ENCODE measurements at regions not wholly inside any gene's neighbourhood (a gene's known extent, or its start where the extent isn't known, plus 50 kb on each side); places are given as distances from the start of the nearest gene placed in this dataset.

DNA sequence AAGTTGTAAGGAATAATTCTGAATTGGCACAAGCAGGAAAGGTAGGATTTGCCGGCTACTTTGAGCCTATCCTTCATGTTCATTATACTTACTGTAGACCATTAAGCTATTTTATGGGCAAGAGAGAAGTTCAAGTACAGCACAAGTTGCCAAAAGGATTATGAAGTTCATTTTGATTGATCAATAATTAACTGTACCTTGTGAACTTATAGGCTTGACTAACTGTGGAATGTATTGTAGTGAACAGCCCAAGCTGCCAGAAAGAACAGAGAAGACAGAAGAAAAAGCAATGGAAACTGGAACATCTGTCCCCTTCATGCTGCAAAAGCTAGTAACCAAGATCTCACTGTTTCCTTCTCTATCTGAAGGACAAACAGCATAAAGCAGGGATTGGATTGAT is 810.1 kb upstream of the ZEB2 start:
- TF ChIP-seq, protein P1, sequence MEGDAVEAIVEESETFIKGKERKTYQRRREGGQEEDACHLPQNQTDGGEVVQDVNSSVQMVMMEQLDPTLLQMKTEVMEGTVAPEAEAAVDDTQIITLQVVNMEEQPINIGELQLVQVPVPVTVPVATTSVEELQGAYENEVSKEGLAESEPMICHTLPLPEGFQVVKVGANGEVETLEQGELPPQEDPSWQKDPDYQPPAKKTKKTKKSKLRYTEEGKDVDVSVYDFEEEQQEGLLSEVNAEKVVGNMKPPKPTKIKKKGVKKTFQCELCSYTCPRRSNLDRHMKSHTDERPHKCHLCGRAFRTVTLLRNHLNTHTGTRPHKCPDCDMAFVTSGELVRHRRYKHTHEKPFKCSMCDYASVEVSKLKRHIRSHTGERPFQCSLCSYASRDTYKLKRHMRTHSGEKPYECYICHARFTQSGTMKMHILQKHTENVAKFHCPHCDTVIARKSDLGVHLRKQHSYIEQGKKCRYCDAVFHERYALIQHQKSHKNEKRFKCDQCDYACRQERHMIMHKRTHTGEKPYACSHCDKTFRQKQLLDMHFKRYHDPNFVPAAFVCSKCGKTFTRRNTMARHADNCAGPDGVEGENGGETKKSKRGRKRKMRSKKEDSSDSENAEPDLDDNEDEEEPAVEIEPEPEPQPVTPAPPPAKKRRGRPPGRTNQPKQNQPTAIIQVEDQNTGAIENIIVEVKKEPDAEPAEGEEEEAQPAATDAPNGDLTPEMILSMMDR (IDR thresholded peaks at IDR 0.05) = no peak
- no peak for TF ChIP-seq POLR2A (IDR thresholded peaks at IDR 0.05)

All from Peyer's patch (tissue), 4 donors.